Skeletal muscle cell (primary cell): ENCODE measurements at regions not wholly inside any gene's neighbourhood (a gene's known extent, or its start where the extent isn't known, plus 50 kb on each side); places are given as distances from the start of the nearest gene placed in this dataset.

Experiments used
- DNase-seq: peaks from one replicate; pipeline ENCODE4 v3.0.0-alpha.2; 2010; ENCODE audit warnings: low read depth
- H3K4me3 ChIP-seq: 2 replicates; pipeline ENCODE4 v1.5.1; 2011; ENCODE audit warnings: low read depth, mild to moderate bottlenecking, control low read depth, low read length, moderate library complexity

DNA sequence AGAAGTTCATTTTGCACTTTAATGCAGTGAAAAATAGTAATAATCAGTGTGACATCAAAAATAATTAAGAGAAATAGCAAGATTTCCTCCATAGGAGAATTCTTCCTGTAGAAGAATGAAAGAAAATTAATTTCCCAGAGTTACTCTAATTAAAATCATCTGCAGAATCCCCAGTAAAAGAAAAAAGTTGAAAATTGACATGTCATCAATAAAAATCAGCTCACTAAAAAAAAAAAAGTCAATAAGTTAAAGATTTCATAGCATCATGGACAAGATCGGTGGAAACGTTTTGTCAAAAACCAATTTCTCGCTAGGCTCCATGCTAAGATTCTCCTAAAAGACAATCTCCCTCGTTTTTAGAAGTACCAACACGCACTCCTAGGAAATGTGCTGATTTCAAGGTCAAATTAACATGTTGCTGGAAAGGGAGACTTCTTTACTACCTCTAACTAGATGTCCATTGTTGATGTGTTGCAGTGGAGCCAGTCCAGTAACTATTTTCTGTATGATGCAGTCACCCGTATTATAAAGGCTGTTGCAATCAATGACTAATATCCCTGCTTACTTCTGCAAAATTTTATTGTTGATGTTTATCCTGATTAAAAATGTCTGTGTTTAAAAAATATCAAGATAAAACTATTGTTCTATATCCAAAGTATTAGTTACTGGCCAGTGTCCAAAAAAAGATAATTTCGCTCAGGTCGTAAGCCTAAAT is 591.9 kb upstream of the MGMT start:
- no peak for DNase-seq
- H3K4me3 ChIP-seq = no peak overlapping the region

DNA sequence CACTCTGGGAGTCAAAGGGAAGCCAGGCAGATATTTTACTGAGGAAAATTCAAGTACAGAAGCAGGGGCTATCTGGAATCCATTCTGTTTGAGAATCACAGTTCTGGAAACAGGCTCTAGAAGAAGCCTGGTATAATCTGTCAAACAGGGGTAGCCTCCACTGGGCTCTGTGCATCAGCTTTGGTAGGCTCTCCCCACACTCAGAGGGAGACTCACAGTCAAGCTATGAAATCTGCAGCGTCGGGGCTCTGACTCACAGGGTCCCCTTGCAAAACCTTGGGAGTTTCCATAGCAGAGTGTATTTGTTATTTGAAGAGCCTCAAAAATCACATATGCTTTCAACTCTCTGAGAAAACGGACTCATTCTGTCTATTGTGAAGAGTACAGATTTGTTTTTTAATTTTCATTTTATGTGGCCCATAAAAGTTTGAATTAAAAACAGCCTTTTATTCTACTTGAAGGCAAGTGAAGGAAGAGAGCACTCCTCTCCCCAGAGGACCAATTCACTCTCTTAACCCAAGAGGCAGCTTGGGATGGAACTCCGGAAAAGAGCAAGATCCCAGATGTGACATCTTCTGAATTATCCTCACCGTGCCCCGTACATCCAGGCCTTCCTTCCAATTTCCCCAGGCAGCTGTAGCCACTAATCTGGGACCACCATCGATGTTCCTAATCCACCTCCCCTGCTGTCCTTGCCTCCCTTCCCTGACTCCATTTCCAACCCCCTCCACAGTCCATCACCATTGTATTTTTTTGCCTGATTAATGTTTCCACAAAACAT is 590.9 kb upstream of the MGMT start:
- DNase-seq = peak; percentile 69

DNA sequence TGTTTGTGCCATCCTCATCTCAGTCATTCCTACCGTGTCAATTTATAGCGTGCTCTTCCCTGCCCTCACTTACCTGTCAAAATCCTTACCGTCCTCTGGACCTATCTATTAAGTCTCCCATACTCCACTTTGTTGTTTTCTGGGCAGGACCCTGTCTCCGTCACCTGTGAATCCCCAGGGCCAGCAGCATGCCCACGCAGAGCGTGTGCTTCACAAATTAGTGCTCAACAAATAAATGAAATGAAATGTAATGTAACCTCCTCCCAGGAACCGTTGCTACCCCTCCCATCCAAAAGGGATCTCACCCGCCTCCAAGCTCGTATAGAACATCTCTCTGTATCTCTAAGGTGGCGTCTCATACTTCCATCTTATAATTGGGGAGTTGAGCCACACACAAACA is 589.9 kb upstream of the MGMT start:
- no peak overlapping the region for H3K4me3 ChIP-seq
- DNase-seq = no peak

More for the DNA sequence above, 590.9 kb upstream of the MGMT start:
- no peak overlapping the region for H3K4me3 ChIP-seq

DNA sequence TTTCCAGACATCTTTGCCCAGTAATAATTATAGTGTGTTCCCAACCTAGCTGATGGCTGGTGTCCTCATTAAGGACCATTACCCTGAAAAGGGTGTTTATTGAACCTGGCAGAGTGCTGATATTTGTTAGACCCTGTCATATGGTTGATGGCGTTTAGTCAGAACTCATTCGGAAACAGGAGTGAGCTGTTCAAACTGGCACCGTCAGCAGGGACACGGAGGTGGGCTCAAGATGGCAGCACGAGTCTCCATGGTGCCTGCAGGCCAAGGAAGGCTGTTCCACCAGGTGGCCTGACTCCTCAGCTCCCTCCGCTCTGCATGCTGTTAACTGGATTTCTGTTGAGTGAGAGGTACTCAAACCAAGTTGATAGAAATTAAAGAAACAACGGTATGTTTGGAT is 589.1 kb upstream of the MGMT start:
- no peak for DNase-seq
- no peak overlapping the region for H3K4me3 ChIP-seq

DNA sequence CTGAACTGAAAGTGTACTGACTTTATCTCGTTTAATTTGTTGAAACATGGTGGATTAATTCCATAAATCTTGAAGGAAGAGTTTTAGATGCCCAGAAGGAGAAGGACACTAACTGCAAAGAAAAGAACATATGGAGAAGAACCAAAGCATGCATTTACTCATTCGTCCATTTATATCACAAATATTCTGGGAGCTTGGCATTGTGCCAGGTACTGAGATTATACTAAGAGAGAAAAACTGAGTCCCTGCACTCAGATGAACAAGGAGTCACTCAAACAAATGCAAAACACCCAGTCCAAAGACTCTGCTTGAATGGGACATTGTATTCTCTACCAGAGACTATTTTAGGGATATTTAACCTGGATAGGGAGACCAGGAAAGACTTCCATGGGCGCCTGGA is 588.0 kb upstream of the MGMT start:
- DNase-seq = no peak
- H3K4me3 ChIP-seq = no peak overlapping the region

DNA sequence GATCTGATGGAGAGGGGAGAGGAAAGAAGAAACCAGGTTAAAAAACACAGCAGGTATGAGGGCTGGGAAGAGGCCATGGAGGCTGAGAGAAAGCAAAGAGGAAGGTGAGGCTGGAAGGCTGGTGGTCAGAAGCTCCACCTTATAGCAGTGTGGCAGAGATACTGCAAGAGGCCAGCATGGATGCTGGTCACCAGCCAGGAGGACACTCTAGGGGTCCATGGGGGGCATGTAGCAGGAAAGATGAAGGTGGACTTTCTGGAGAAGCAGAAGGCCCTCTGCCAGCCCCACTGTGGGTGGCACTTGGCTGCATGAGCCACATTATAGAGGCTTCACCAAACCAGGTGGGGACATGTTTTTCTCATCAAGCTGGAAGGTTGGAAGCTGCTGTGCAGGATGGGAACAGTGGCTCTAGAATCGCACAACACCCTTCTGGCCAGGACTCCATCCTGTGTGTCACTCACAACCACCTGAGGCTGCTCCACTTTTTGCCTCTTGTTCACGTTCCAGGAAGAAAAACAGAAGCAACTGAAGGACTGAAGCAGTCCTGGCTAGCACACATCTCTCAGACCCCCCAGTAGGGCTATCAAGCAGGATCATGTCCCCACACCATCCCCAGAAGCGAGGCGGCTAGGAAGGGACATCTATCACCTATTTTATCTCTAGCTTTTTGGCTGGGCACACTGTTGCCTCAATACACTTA is 587.5 kb upstream of the MGMT start:
- no peak for DNase-seq
- H3K4me3 ChIP-seq = no peak overlapping the region

DNA sequence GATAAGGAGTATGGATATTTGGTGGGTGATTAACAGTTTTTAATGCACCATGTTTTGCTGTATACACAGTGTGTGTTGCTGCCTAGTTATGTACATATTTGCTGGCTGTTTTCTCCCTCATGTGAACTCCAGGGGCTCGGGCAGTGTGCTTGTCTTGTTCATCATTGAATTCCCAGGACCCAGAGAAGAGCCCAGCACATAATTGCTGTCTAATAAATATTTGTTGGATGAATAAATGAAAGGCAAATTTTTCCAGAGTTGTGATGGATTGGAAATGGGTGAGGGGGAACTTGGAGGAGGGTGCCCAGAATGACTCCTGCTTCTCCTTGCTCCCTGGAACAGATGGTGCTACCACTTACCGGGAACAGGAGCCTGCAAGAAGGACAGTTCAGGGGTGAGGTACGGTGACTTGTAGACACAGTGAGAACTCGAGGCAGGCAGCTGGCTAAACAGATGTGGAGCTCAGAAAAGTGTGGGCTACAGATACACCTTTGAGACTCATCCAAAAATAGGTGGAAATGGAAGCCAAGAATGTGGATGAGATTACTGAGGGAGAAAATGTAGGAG is 586.8 kb upstream of the MGMT start:
- DNase-seq = no peak
- no peak overlapping the region for H3K4me3 ChIP-seq

DNA sequence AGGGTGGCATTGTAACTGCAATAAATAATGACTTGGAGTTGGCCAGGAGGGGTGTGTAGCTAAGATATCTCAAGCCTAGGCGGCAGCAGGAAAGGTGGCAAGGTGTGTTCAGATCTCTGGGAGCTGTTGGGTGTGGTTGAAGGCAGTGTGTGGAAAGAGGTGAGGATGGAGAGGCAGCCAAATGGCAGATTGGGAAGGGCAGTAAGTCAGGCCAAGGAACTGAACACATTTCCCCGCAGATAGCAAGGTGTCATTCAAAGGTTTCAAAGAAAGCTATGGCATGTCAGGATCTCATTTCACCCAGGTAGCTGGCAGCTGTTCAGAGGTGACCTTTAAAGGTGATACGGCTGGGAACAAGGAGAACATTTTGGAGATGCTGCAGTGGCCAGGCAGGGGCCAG is 586.0 kb upstream of the MGMT start:
- no peak for DNase-seq
- no peak overlapping the region for H3K4me3 ChIP-seq

DNA sequence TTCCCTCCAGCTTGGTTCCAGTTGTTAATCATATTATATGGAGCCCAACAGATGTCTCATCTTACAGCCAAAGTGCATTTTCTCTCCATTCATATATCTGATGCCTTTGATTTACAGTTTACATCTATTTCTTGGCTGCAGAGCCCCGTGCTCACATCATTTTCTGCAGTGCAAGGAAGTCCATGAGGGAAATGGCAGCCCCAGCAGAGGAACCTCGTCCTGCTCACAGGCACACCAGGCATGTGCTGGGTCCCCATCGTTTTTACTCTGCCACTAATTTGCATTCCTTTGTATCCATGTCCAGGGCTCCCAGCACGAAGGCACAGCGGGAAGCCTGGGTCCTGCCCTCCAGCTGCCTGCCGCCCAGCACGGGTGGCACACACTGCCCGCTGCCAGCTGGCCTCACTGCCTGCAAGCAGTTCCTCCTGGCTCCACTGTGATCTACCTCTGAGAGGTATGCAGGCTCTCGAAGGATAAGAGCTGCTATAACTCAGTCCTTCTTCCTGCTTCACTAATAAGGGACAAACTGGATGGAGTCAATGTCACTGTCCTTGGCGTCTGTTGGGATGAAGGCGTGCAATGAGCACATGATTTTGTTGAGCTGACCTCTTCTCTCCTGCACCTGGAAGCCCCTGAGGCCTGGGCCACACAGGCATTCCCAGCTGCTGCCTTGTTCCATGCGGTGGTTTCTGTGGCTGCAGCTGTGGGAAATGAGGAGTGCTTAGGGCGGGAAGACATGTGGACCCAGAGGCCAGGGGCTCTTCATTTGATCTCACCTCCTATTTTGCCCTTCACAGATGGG is 583.6 kb upstream of the MGMT start:
- H3K4me3 ChIP-seq = no peak overlapping the region
- DNase-seq = no peak

DNA sequence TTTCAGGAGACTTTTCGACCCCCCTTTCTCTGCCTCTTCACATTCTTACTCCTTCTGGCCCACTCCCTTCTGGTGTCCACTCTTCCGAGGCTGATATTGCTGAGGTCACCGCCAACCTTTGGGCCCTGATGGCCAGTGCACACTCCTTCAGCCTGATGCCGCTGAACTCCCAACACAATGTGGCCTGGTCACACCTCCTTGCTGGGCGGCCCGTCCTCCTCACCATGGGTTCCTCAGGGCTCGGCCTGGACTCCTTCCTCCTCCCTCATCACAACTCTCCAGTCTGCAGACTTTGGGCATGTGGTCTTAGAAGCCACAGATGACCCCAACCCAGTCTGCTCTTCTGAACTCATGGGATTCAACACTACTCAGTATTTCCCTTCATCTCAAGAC is 583.0 kb upstream of the MGMT start:
- DNase-seq = no peak
- H3K4me3 ChIP-seq = no peak overlapping the region

DNA sequence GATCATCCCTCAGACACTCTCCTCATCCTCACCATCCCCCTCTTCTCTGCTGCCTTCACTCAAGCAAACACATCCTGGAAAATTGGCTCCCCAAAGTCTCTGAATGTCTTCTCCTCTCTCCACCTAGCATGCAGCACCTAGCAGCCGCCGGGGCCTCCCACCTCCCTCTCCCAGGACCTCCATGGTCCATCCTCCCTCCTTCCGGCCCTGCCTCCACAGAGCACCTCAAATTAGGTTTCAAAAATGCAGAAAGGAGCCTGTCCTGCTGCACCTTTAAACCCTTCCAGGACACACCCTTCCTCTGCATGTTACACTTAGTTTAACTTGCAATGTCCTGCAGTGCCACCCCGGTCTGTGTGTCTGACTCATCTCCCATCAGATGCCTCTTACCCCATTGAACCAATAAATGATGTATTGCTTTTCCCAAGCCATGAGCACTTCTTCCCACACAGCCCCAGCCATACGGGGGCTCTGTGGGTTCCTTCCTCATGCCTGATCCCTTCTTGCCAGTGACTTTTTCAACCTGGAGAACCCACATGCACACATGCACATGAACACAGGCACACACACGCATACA is 582.5 kb upstream of the MGMT start:
- H3K4me3 ChIP-seq = no peak overlapping the region
- no peak for DNase-seq

DNA sequence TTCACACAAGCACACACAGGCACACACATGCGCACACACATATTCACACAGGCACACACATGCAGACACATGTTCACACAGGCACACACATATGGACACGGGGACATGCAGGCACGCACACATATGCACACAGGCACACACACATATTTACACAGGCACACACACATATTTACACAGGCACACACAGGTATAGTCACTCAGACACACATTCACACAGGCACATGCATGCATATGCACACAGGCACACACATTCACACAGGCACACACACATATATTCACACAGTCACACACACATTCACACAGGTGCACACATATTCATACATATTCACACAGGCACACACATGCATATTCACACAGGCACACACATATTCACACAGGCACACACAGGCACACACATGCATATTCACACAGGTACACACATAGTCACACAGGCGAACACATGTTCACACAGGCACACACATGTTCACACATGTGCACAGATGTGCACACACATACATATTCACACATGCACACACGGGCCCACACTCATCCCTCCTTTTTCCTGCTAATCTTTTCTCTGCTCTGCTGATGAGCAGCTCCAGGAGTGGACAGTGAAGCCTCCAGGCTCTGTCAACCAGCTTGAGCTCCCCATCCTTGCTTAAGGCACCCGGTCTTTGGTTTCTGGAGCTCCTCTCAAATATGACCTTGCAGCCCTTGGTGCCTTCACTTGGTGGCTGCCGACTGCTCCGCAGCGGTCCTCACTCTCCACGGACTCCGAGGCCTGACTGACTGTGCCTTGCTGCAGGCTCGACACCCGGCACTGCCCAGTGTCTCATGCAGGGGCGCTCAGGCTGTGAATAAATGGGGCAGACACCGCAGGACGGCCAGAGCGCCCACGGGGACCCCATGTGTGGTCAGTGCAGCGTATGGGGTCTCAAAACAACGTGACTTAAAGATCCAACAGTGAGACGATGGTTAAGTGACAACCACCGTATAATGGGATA is 581.2 kb upstream of the MGMT start:
- H3K4me3 ChIP-seq = no peak overlapping the region
- no peak for DNase-seq

DNA sequence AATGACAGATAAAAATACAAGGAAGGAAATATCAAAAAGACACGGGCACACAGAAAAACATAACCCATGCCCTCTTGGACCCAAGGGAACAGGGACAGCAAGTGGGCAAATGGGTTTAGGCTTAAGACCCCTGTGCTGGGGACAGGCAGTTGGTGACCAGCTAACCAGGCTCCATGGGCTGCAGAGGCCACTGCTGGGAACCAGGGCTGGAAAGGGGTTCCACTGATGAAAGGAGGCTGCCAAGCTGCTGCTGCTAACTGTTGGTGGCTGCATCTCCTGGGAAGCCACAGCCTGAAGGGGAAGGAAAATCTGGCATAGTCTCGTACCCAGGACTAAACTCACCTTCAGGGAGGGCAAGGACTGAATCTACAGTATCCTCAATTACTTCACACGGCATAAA is 579.2 kb upstream of the MGMT start:
- no peak for DNase-seq
- no peak overlapping the region for H3K4me3 ChIP-seq

DNA sequence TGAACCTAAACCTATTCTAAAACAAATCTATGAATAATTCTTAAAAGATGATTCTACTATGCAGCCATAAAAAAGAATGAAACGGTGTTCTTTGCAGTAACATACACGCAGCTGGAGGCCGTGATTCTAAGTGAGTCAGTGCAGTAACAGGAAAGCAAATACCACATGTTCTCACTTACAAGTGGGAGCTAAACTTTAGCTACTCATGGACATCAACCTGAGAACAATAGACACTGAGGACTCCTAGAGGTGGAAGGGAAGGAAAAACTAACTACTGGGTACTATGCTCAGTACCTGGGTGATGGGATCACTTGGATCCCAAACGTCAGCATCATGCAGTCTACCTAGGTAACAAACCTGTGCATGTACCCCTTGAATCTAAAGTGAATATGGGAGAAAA is 575.0 kb upstream of the MGMT start:
- DNase-seq = no peak
- H3K4me3 ChIP-seq = no peak overlapping the region

DNA sequence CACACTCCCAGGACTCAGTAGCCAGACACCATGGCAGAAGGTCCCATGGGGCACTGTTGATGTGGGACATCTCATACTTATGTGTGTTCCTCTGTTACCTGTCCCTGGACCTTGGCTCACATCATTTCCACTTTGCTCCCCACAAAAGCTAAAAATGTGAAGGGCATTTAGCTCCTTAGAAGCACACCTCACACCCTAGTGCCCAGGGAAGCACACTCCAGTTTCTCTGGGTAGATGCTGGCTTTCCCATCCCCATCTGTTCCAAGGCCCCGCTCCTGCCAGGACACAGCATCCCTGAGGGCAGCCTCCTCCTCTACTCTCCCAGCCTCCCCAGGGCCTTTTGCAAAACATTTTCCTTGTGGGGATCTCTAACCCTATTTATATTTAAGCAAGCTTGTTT is 572.4 kb upstream of the MGMT start:
- no peak for DNase-seq
- H3K4me3 ChIP-seq = no peak overlapping the region

DNA sequence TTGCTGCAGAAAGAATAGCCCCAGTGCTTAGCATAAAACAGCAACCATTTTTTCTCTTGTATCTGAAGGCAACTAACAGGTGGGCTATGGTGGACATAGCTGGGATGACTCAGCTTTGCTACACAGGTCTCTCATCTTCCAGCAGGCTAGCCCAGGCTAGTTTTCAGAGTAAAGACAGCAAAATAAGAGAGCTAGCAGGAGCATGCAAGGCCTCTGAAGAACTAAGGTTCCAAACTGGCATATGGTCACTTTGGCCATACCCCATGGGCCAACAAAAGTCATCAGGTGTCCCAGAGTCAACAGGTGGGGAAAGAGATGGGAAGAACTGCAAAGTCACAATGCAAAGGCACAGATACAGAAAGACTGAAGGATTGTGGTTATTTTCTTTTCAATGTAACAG is 571.6 kb upstream of the MGMT start:
- no peak overlapping the region for H3K4me3 ChIP-seq
- no peak for DNase-seq

DNA sequence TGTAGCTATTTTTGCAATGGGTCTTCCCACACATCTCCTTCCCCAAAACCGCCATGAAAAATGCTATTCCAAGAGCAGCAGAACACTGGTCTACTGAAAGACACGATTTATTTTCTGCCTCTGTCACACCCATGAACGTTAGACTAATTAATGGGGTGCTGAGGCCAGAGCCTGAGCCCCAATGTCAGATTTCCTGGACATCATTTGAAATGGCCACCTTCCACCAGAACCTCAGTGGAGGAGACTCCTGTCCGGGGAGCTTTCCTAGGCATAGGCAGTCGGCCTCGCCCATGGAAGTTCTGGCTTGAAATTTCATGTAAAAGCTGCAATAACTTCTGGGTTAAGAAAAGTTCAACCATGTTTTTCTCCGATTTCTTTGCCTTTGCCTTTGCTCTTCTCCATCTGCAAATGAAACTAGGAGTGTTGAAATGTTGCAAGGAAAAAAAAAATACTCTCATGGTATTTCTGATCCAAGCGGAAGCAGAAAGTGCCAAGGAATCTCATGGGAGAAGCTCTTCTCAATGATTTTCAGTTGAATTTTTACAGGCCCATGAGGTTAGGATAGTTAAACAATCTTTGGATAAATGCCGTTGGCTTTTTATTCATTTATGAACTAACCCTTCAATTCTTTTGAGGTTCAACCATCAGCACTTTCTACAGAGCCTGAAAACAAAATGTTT is 570.8 kb upstream of the MGMT start:
- DNase-seq = no peak
- no peak overlapping the region for H3K4me3 ChIP-seq

DNA sequence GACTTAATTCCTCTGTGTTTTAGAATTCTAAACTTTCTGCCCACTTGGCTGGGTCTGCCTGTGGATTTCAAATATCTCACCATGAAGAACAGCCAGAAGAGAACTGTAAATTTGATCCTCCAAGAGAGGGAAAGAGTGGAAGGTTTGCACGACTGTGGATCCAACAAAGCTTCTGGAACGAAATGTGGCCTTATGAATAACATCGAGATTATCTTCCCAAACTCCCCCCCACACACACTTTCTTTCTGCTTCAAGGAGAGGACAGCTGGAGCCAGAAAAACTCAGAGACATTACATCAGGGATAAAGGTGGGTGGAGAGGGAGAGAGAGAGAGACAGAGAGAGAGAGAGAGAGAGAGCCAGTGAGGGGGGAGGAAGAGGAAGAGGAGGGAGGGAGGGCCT is 570.1 kb upstream of the MGMT start:
- no peak for DNase-seq
- H3K4me3 ChIP-seq = no peak overlapping the region
